CD4-positive, alpha-beta T cell treated with Interleukin-15 for 1 hour (primary cell): ENCODE measurements at regions not wholly inside any gene's neighbourhood (a gene's known extent, or its start where the extent isn't known, plus 50 kb on each side); places are given as distances from the start of the nearest gene placed in this dataset.

Source experiments
- DNase-seq: peaks from one replicate; pipeline ENCODE4 v3.0.0-alpha.2; 2020

GRCh38 chr3:130263708-130264107 is 81.8 kb upstream of the COL6A5 start:
- DNase-seq, result no peak

GRCh38 chr3:130266817-130267216 is 78.7 kb upstream of the COL6A5 start:
- no peak for DNase-seq

- no peak for DNase-seq
These were observed 69.2 kb upstream of the COL6A5 start for GRCh38 chr3:130276203-130276803.

GRCh38 chr3:130288670-130289069 is 56.8 kb upstream of the COL6A5 start:
- no peak for DNase-seq

- no peak for DNase-seq
These were observed 54.3 kb upstream of the COL6A5 start for GRCh38 chr3:130291148-130291547.

- no peak for DNase-seq
These were observed 52.2 kb upstream of the COL6A5 start for GRCh38 chr3:130293247-130293646.
